ENCODE measurements at regions not wholly inside any gene's neighbourhood (a gene's known extent, or its start where the extent isn't known, plus 50 kb on each side); places are given as distances from the start of the nearest gene placed in this dataset.

- Histone ChIP-seq H2AFZ (ENCODE audit: insufficient read depth, low read length, poor library complexity) (no peak overlapping the region), H3K27me3 (ENCODE audit: insufficient read depth, low read length) (no peaks in the 10 kb centered on the region), H3K23ac (ENCODE audit: low read length) (no peak overlapping the region), H2BK5ac (ENCODE audit: low read depth, low read length, poor library complexity) (no peak overlapping the region), H3K4me1 (ENCODE audit: control insufficient read depth in 1 of 2, insufficient read depth in 2 of 2, low read length in 2 of 2) (no peaks in the 10 kb centered on the region), H2AK5ac (ENCODE audit: low read length) (no peak overlapping the region), H3K79me2 (ENCODE audit: control insufficient read depth, insufficient read depth, low read length, poor library complexity) (no peaks in the 10 kb centered on the region), H3K4ac (ENCODE audit: low read depth, low read length) (no peak overlapping the region), H4K8ac (ENCODE audit: low read depth, low read length) (no peak overlapping the region), H3K36me3 (ENCODE audit: control insufficient read depth in 1 of 2, insufficient read depth in 2 of 2, low read length in 2 of 2) (no peaks in the 10 kb centered on the region), H3K9ac (ENCODE audit: low read length) (no peak overlapping the region), H4K12ac (ENCODE audit: low read depth, low read length) (no peak overlapping the region), H3K79me1 (ENCODE audit: low read length) (no peaks in the 10 kb centered on the region), H3K18ac (ENCODE audit: low read length) (no peak overlapping the region), H2BK120ac (ENCODE audit: insufficient read depth, low read length, poor library complexity) (no peak overlapping the region), H3K4me2 (ENCODE audit: low read length) (no peak overlapping the region), H3K4me3 (ENCODE audit: low read depth, low read length) (no peak overlapping the region), H3K27ac (ENCODE audit: low read depth, low read length) (no peak overlapping the region), H2BK12ac (ENCODE audit: low read length) (no peak overlapping the region), H3K9me3 (ENCODE audit: insufficient read depth, low read depth, low read length) (no peaks in the 10 kb centered on the region), H4K91ac (ENCODE audit: low read depth, low read length) (no peak overlapping the region), H3K14ac (ENCODE audit: low read length) (no peak overlapping the region)
- no peak for DNase-seq
- no CpG with 5 or more reads among the region's 7 CpGs for WGBS (ENCODE audit: extremely low coverage, insufficient coverage, insufficient read length)
Observed at GRCh38 chrX:121863976-121864375, 816.6 kb downstream of the GLUD2 start.

GRCh38 chrX:121864561-121864960 lies 817.2 kb downstream of the GLUD2 start:
- no peak overlapping the region for H3K4ac ChIP-seq (ENCODE audit: low read depth, low read length)
- no peak overlapping the region for H2BK5ac ChIP-seq (ENCODE audit: low read depth, low read length, poor library complexity)
- H3K4me1 ChIP-seq (ENCODE audit: control insufficient read depth in 1 of 2, insufficient read depth in 2 of 2, low read length in 2 of 2): no peaks in the 10 kb centered on the region
- no peak overlapping the region for H3K18ac ChIP-seq (ENCODE audit: low read length)
- no peaks in the 10 kb centered on the region for H3K9me3 ChIP-seq (ENCODE audit: insufficient read depth, low read depth, low read length)
- H3K23ac ChIP-seq (ENCODE audit: low read length): no peak overlapping the region
- no peaks in the 10 kb centered on the region for H3K79me1 ChIP-seq (ENCODE audit: low read length)
- H2AK5ac ChIP-seq (ENCODE audit: low read length): no peak overlapping the region
- no peaks in the 10 kb centered on the region for H3K27me3 ChIP-seq (ENCODE audit: insufficient read depth, low read length)
- H4K12ac ChIP-seq (ENCODE audit: low read depth, low read length): no peak overlapping the region
- H2AFZ ChIP-seq (ENCODE audit: insufficient read depth, low read length, poor library complexity): no peak overlapping the region
- H4K91ac ChIP-seq (ENCODE audit: low read depth, low read length): no peak overlapping the region
- H3K27ac ChIP-seq (ENCODE audit: low read depth, low read length): no peak overlapping the region
- no peak overlapping the region for H2BK12ac ChIP-seq (ENCODE audit: low read length)
- H3K14ac ChIP-seq (ENCODE audit: low read length): no peak overlapping the region
- no peak overlapping the region for H3K4me3 ChIP-seq (ENCODE audit: low read depth, low read length)
- H3K79me2 ChIP-seq (ENCODE audit: control insufficient read depth, insufficient read depth, low read length, poor library complexity): no peaks in the 10 kb centered on the region
- H3K36me3 ChIP-seq (ENCODE audit: control insufficient read depth in 1 of 2, insufficient read depth in 2 of 2, low read length in 2 of 2): no peaks in the 10 kb centered on the region
- no CpG with 5 or more reads among the region's 2 CpGs for WGBS (ENCODE audit: extremely low coverage, insufficient coverage, insufficient read length)
- no peak overlapping the region for H3K4me2 ChIP-seq (ENCODE audit: low read length)
- no peak overlapping the region for H3K9ac ChIP-seq (ENCODE audit: low read length)
- DNase-seq: no peak
- no peak overlapping the region for H4K8ac ChIP-seq (ENCODE audit: low read depth, low read length)
- no peak overlapping the region for H2BK120ac ChIP-seq (ENCODE audit: insufficient read depth, low read length, poor library complexity)

GRCh38 chrX:121869876-121870477 lies 822.6 kb downstream of the GLUD2 start:
- no peak overlapping the region for H3K18ac ChIP-seq (ENCODE audit: low read length)
- H3K9me3 ChIP-seq (ENCODE audit: insufficient read depth, low read depth, low read length): no peaks in the 10 kb centered on the region
- no peak overlapping the region for H3K23ac ChIP-seq (ENCODE audit: low read length)
- no peak overlapping the region for H3K4me2 ChIP-seq (ENCODE audit: low read length)
- no peak overlapping the region for H3K14ac ChIP-seq (ENCODE audit: low read length)
- H4K8ac ChIP-seq (ENCODE audit: low read depth, low read length): no peak overlapping the region
- WGBS (ENCODE audit: extremely low coverage, insufficient coverage, insufficient read length): no CpG with 5 or more reads among the region's 18 CpGs
- no peak for DNase-seq
- H2BK5ac ChIP-seq (ENCODE audit: low read depth, low read length, poor library complexity): no peak overlapping the region
- no peaks in the 10 kb centered on the region for H3K36me3 ChIP-seq (ENCODE audit: control insufficient read depth in 1 of 2, insufficient read depth in 2 of 2, low read length in 2 of 2)
- no peak overlapping the region for H3K4me3 ChIP-seq (ENCODE audit: low read depth, low read length)
- no peaks in the 10 kb centered on the region for H3K4me1 ChIP-seq (ENCODE audit: control insufficient read depth in 1 of 2, insufficient read depth in 2 of 2, low read length in 2 of 2)
- H3K79me2 ChIP-seq (ENCODE audit: control insufficient read depth, insufficient read depth, low read length, poor library complexity): no peaks in the 10 kb centered on the region
- H3K79me1 ChIP-seq (ENCODE audit: low read length): no peaks in the 10 kb centered on the region
- H2BK12ac ChIP-seq (ENCODE audit: low read length): no peak overlapping the region
- no peak overlapping the region for H2AK5ac ChIP-seq (ENCODE audit: low read length)
- H3K4ac ChIP-seq (ENCODE audit: low read depth, low read length): no peak overlapping the region
- no peak overlapping the region for H2BK120ac ChIP-seq (ENCODE audit: insufficient read depth, low read length, poor library complexity)
- H2AFZ ChIP-seq (ENCODE audit: insufficient read depth, low read length, poor library complexity): no peak overlapping the region
- no peak overlapping the region for H4K91ac ChIP-seq (ENCODE audit: low read depth, low read length)
- H3K9ac ChIP-seq (ENCODE audit: low read length): no peak overlapping the region
- H3K27ac ChIP-seq (ENCODE audit: low read depth, low read length): no peak overlapping the region
- H3K27me3 ChIP-seq (ENCODE audit: insufficient read depth, low read length): no peaks in the 10 kb centered on the region
- no peak overlapping the region for H4K12ac ChIP-seq (ENCODE audit: low read depth, low read length)

GRCh38 chrX:121871122-121871521 lies 823.7 kb downstream of the GLUD2 start:
- Histone ChIP-seq H3K9me3 (ENCODE audit: insufficient read depth, low read depth, low read length) (no peaks in the 10 kb centered on the region), H3K4me1 (ENCODE audit: control insufficient read depth in 1 of 2, insufficient read depth in 2 of 2, low read length in 2 of 2) (no peaks in the 10 kb centered on the region), H4K8ac (ENCODE audit: low read depth, low read length) (no peak overlapping the region), H3K14ac (ENCODE audit: low read length) (no peak overlapping the region), H3K27me3 (ENCODE audit: insufficient read depth, low read length) (no peaks in the 10 kb centered on the region), H3K18ac (ENCODE audit: low read length) (no peak overlapping the region), H2BK5ac (ENCODE audit: low read depth, low read length, poor library complexity) (no peak overlapping the region), H3K4me2 (ENCODE audit: low read length) (no peak overlapping the region), H2BK120ac (ENCODE audit: insufficient read depth, low read length, poor library complexity) (no peak overlapping the region), H2AK5ac (ENCODE audit: low read length) (no peak overlapping the region), H3K4me3 (ENCODE audit: low read depth, low read length) (no peak overlapping the region), H3K36me3 (ENCODE audit: control insufficient read depth in 1 of 2, insufficient read depth in 2 of 2, low read length in 2 of 2) (no peaks in the 10 kb centered on the region), H2BK12ac (ENCODE audit: low read length) (no peak overlapping the region), H2AFZ (ENCODE audit: insufficient read depth, low read length, poor library complexity) (no peak overlapping the region), H4K12ac (ENCODE audit: low read depth, low read length) (no peak overlapping the region), H3K4ac (ENCODE audit: low read depth, low read length) (no peak overlapping the region), H3K23ac (ENCODE audit: low read length) (no peak overlapping the region), H3K79me2 (ENCODE audit: control insufficient read depth, insufficient read depth, low read length, poor library complexity) (no peaks in the 10 kb centered on the region), H3K9ac (ENCODE audit: low read length) (no peak overlapping the region), H3K27ac (ENCODE audit: low read depth, low read length) (no peak overlapping the region), H3K79me1 (ENCODE audit: low read length) (no peaks in the 10 kb centered on the region), H4K91ac (ENCODE audit: low read depth, low read length) (no peak overlapping the region)
- no peak for DNase-seq
- WGBS (ENCODE audit: extremely low coverage, insufficient coverage, insufficient read length): no CpG with 5 or more reads among the region's 12 CpGs
